ENCODE measurements at regions not wholly inside any gene's neighbourhood (a gene's known extent, or its start where the extent isn't known, plus 50 kb on each side); places are given as distances from the start of the nearest gene placed in this dataset.

GRCh38 chr16:7967996-7968509 is 622.3 kb downstream of the TMEM114 start:
- TF ChIP-seq, protein P1, sequence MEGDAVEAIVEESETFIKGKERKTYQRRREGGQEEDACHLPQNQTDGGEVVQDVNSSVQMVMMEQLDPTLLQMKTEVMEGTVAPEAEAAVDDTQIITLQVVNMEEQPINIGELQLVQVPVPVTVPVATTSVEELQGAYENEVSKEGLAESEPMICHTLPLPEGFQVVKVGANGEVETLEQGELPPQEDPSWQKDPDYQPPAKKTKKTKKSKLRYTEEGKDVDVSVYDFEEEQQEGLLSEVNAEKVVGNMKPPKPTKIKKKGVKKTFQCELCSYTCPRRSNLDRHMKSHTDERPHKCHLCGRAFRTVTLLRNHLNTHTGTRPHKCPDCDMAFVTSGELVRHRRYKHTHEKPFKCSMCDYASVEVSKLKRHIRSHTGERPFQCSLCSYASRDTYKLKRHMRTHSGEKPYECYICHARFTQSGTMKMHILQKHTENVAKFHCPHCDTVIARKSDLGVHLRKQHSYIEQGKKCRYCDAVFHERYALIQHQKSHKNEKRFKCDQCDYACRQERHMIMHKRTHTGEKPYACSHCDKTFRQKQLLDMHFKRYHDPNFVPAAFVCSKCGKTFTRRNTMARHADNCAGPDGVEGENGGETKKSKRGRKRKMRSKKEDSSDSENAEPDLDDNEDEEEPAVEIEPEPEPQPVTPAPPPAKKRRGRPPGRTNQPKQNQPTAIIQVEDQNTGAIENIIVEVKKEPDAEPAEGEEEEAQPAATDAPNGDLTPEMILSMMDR (IDR thresholded peaks at IDR 0.05; ENCODE audit: unreplicated experiment) = no peak
- Mint-ChIP-seq H3K27ac (ENCODE audit: unreplicated experiment) (no peak overlapping the region), H3K4me3 (ENCODE audit: unreplicated experiment) (no peak overlapping the region), H3K4me1 (ENCODE audit: unreplicated experiment) (no peaks in the 10 kb centered on the region), H3K9me3 (ENCODE audit: unreplicated experiment) (peaks cover 14% of the 10 kb centered on the region), H3K36me3 (ENCODE audit: low read depth, unreplicated experiment) (no peaks in the 10 kb centered on the region), H3K27me3 (ENCODE audit: unreplicated experiment) (peaks cover 3% of the 10 kb centered on the region)
- DNase-seq (ENCODE audit: low spot score) = no peak

DNA sequence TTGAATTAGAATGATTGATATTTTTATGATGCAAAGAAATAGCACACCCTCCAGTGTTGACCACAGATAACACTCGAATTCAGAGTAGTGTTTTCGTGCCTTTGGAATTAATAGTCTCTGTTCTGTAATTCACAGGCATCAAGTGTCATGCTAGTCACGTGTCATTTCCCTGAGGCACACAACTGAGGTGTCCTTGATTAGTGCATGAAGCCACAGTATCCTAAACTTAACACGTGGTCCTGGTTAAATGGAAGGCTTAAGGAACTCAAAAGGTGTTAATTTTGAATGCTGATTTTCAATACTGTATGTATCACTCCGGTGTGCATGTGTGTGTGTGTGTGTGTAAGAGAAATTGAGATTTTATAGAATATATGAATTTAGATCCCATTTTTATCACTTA is 625.6 kb downstream of the TMEM114 start:
- no peak for DNase-seq (ENCODE audit: low spot score)
- H3K27me3 Mint-ChIP-seq (ENCODE audit: unreplicated experiment) = peaks cover 3% of the 10 kb centered on the region
- TF ChIP-seq, protein P1 (IDR thresholded peaks at IDR 0.05; ENCODE audit: unreplicated experiment) = no peak
- H3K4me3 Mint-ChIP-seq (ENCODE audit: unreplicated experiment) = no peak overlapping the region
- H3K27ac Mint-ChIP-seq (ENCODE audit: unreplicated experiment) = no peak overlapping the region
- no peaks in the 10 kb centered on the region for H3K4me1 Mint-ChIP-seq (ENCODE audit: unreplicated experiment)
- no peaks in the 10 kb centered on the region for H3K36me3 Mint-ChIP-seq (ENCODE audit: low read depth, unreplicated experiment)
- H3K9me3 Mint-ChIP-seq (ENCODE audit: unreplicated experiment) = peaks cover 12% of the 10 kb centered on the region

DNA sequence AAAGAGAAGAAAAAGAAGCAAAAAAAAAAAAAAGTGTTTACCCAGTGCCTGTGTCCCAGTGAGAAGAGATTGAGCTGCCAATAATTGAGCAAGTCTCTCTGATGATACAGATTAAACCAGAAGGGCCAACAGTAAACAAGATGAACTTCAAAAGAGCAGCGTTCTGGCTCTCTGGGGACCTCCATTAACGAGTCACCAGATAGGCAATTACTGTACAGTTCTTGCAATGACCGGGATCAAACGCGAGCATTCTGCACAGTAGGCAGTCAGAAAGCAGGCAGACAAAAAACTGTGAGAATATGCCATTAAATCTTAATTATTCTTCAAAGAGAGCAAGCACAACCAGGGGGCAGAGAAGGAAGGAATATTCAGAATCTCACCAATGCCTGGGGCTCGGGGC is 626.1 kb downstream of the TMEM114 start:
- no peak for DNase-seq (ENCODE audit: low spot score)
- no peak overlapping the region for H3K4me3 Mint-ChIP-seq (ENCODE audit: unreplicated experiment)
- no peaks in the 10 kb centered on the region for H3K36me3 Mint-ChIP-seq (ENCODE audit: low read depth, unreplicated experiment)
- no peaks in the 10 kb centered on the region for H3K4me1 Mint-ChIP-seq (ENCODE audit: unreplicated experiment)
- peaks cover 3% of the 10 kb centered on the region for H3K27me3 Mint-ChIP-seq (ENCODE audit: unreplicated experiment)
- H3K9me3 Mint-ChIP-seq (ENCODE audit: unreplicated experiment) = peaks cover 18% of the 10 kb centered on the region
- TF ChIP-seq, protein P1 (IDR thresholded peaks at IDR 0.05; ENCODE audit: unreplicated experiment) = no peak
- no peak overlapping the region for H3K27ac Mint-ChIP-seq (ENCODE audit: unreplicated experiment)

DNA sequence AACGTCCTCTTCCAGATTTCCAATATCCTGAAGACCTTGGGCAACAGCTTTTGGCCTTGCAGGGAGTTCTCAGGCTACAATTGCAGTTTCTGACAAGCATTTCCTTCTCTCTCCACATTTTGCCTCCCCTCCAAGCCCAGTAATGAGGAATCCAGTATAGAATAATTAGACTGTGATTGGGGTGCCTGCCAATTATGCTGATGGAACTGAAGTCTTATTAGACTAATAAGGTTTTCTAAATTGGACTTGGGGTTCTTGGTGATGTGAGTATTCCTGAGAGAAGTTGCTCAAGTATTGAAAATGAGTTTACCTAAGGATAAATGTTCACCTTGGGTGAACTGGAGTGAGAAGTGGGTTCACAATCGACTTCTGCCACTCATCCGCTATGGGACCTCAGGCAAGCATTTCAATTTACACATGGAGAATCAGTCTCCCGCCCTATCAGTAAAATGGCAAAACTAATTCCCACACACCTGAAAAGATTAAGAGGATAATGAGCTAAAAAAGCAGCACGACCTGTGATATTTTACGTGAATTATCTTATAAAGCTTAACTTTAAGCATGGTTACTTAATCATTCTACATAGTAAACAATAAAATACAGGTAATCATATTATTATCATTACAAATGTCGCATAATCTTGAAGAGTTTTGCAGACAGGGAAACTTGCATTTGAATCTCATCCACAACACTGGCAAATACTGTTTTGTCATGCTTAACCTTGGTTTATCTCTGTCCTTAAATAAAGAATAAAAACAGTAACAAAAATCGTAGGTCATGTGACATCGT is 628.0 kb downstream of the TMEM114 start:
- Mint-ChIP-seq H3K9me3 (ENCODE audit: unreplicated experiment) (peaks cover 18% of the 10 kb centered on the region), H3K4me1 (ENCODE audit: unreplicated experiment) (no peaks in the 10 kb centered on the region), H3K4me3 (ENCODE audit: unreplicated experiment) (no peak overlapping the region), H3K27me3 (ENCODE audit: unreplicated experiment) (peaks cover 3% of the 10 kb centered on the region), H3K27ac (ENCODE audit: unreplicated experiment) (no peak overlapping the region), H3K36me3 (ENCODE audit: low read depth, unreplicated experiment) (no peaks in the 10 kb centered on the region)
- TF ChIP-seq, protein P1 (IDR thresholded peaks at IDR 0.05; ENCODE audit: unreplicated experiment) = no peak
- DNase-seq (ENCODE audit: low spot score) = no peak

- TF ChIP-seq, protein P1 (IDR thresholded peaks at IDR 0.05; ENCODE audit: unreplicated experiment) = no peak
- peaks cover 8% of the 10 kb centered on the region for H3K9me3 Mint-ChIP-seq (ENCODE audit: unreplicated experiment)
- H3K27ac Mint-ChIP-seq (ENCODE audit: unreplicated experiment) = no peak overlapping the region
- no peaks in the 10 kb centered on the region for H3K27me3 Mint-ChIP-seq (ENCODE audit: unreplicated experiment)
- DNase-seq (ENCODE audit: low spot score) = no peak
- H3K4me3 Mint-ChIP-seq (ENCODE audit: unreplicated experiment) = no peak overlapping the region
- H3K36me3 Mint-ChIP-seq (ENCODE audit: low read depth, unreplicated experiment) = no peaks in the 10 kb centered on the region
- H3K4me1 Mint-ChIP-seq (ENCODE audit: unreplicated experiment) = no peaks in the 10 kb centered on the region
Observed at GRCh38 chr16:7957151-7957550, 624.5 kb downstream of the RBFOX1 start.

Data from endothelial cell (in vitro differentiated cells).